Stimulated activated CD8-positive, alpha-beta memory T cell treated with anti-CD3 and anti-CD28 coated beads, Interleukin-15, amount 100 ng/mL, for 48 hours (primary cell): ENCODE measurements at regions not wholly inside any gene's neighbourhood (a gene's known extent, or its start where the extent isn't known, plus 50 kb on each side); places are given as distances from the start of the nearest gene placed in this dataset.

ENCODE experiments used
- DNase-seq, 2 donors: peaks; one replicate each; pipeline ENCODE4 v3.0.0-alpha.2; 2020; ENCODE audit warnings: low read depth in 2 of 2

- no peak for DNase-seq
Measured at GRCh38 chr2:129888896-129889295, 90.6 kb upstream of the RAB6C start.

GRCh38 chr2:129891341-129892320, 87.8 kb upstream of the RAB6C start:
- no peak for DNase-seq

GRCh38 chr2:129892360-129892759, 87.1 kb upstream of the RAB6C start:
- DNase-seq, result no peak

GRCh38 chr2:129892773-129893172, 86.7 kb upstream of the RAB6C start:
- DNase-seq, result no peak

- DNase-seq, result no peak
Measured at GRCh38 chr2:129893244-129893643, 86.2 kb upstream of the RAB6C start.

GRCh38 chr2:129894616-129895015, 84.8 kb upstream of the RAB6C start:
- DNase-seq, result no peak

GRCh38 chr2:129895061-129895460, 84.4 kb upstream of the RAB6C start:
- no peak for DNase-seq

GRCh38 chr2:129895526-129896082, 83.9 kb upstream of the RAB6C start:
- no peak for DNase-seq

- no peak for DNase-seq
Measured at GRCh38 chr2:129896226-129897100, 83.0 kb upstream of the RAB6C start.

- no peak for DNase-seq
Measured at GRCh38 chr2:129901754-129902415, 77.6 kb upstream of the RAB6C start.

GRCh38 chr2:129902731-129903585, 76.5 kb upstream of the RAB6C start:
- DNase-seq, result no peak

GRCh38 chr2:129903586-129904425, 75.7 kb upstream of the RAB6C start:
- no peak for DNase-seq

GRCh38 chr2:129904532-129905446, 74.7 kb upstream of the RAB6C start:
- DNase-seq, result no peak

GRCh38 chr2:129905664-129906081, 73.8 kb upstream of the RAB6C start:
- no peak for DNase-seq

GRCh38 chr2:129906139-129906860, 73.2 kb upstream of the RAB6C start:
- no peak for DNase-seq

- DNase-seq, result no peak
Measured at GRCh38 chr2:129906861-129907235, 72.6 kb upstream of the RAB6C start.

- no peak for DNase-seq
Measured at GRCh38 chr2:129907256-129907998, 72.0 kb upstream of the RAB6C start.
